ENCODE measurements at regions not wholly inside any gene's neighbourhood (a gene's known extent, or its start where the extent isn't known, plus 50 kb on each side); places are given as distances from the start of the nearest gene placed in this dataset.

- Histone ChIP-seq H3K9ac (ENCODE audit: low read depth, low read length) (no peak overlapping the region), H3K4ac (ENCODE audit: low read depth, low read length) (no peak overlapping the region)
These were observed 403.7 kb downstream of the SOX2 start for GRCh38 chr3:182115328-182116015.

More at GRCh38 chr3:182115328-182116015, 403.7 kb downstream of the SOX2 start:
- no CpG with 5 or more reads among the region's 1 CpG for WGBS, 2 experiments (ENCODE audit: extremely low coverage in 2 of 2, insufficient read length in 1 of 2)
- TF ChIP-seq CTCF (conservative IDR thresholded peaks at IDR 0.05; ENCODE audit: low read depth, low read length) (no peak), RFX5 (IDR thresholded peaks at IDR 0.05; ENCODE audit: low read depth, low read length) (no peak), BHLHE40 (IDR thresholded peaks at IDR 0.05; ENCODE audit: low read depth, low read length) (no peak), CEBPB (IDR thresholded peaks at IDR 0.05; ENCODE audit: low read depth, low read length) (no peak), CHD1 (IDR thresholded peaks at IDR 0.05; ENCODE audit: low read depth, low read length) (no peak), RCOR1 (IDR thresholded peaks at IDR 0.05; ENCODE audit: insufficient replicate concordance, low read length) (no peak), FOS (IDR thresholded peaks at IDR 0.05; ENCODE audit: low read depth, low read length) (no peak), MXI1 (IDR thresholded peaks at IDR 0.05; ENCODE audit: borderline replicate concordance, low read depth, low read length) (no peak), NFE2L2 (IDR thresholded peaks at IDR 0.05; ENCODE audit: low read depth, low read length) (no peak), SMC3 (IDR thresholded peaks at IDR 0.05; ENCODE audit: low read depth, low read length) (no peak), POLR2A (IDR thresholded peaks at IDR 0.05; ENCODE audit: low read depth, low read length) (no peak)
- CTCF ChIA-PET: no interaction called here
- H2BK20ac ChIP-seq (ENCODE audit: low read depth, low read length): no peak overlapping the region
- H4K91ac ChIP-seq (ENCODE audit: insufficient read depth, low read depth, low read length): no peak overlapping the region
- no TSS peak for BruUV-seq (replicated peaks)
- dilution Hi-C loops (cut with HindIII; ENCODE audit: low sequenced_read_pairs, unreplicated experiment) (no loop called here), in situ Hi-C loops (cut with MboI; ENCODE audit: low sequenced_read_pairs) (no loop called here), intact Hi-C loops (cut with micrococcal nuclease) (no loop called here)
- H3K9me3 ChIP-seq (ENCODE audit: control insufficient read depth, insufficient read depth, low read length): peaks cover 11% of the 10 kb centered on the region
- no peak overlapping the region for H2BK120ac ChIP-seq (ENCODE audit: low read depth, low read length)
- no peaks in the 10 kb centered on the region for H3K36me3 ChIP-seq (ENCODE audit: control insufficient read depth, insufficient read depth, low read length)
- no peak overlapping the region for H3K56ac ChIP-seq (ENCODE audit: extremely low read depth, insufficient read depth, low read length)
- no peak overlapping the region for H3K18ac ChIP-seq (ENCODE audit: low read depth, low read length)
- no peak overlapping the region for H3K4me3 ChIP-seq (ENCODE audit: insufficient read depth, low read depth, low read length)
- H4K20me1 ChIP-seq (ENCODE audit: insufficient read depth, low read length): no peaks in the 10 kb centered on the region
- H2AK9ac ChIP-seq (replicated peaks; ENCODE audit: low read depth, low read length, poor library complexity): no peak overlapping the region
- no peak for ATAC-seq (ENCODE audit: low read depth)
- H2AK5ac ChIP-seq (ENCODE audit: low read depth, low read length): no peak overlapping the region
- H2BK5ac ChIP-seq (ENCODE audit: low read depth, low read length, poor library complexity, severe bottlenecking): no peak overlapping the region
- no peak for DNase-seq
- no peak overlapping the region for H3K4me2 ChIP-seq (ENCODE audit: low read depth, low read length)
- H3K4me1 ChIP-seq (ENCODE audit: control insufficient read depth, insufficient read depth, low read length): no peaks in the 10 kb centered on the region
- H3K27me3 ChIP-seq (ENCODE audit: control insufficient read depth, insufficient read depth, low read length): no peaks in the 10 kb centered on the region
- H3K14ac ChIP-seq (replicated peaks; ENCODE audit: low read depth, low read length): no peak overlapping the region
- H4K5ac ChIP-seq (ENCODE audit: low read depth, low read length): no peak overlapping the region
- H3K27ac ChIP-seq (ENCODE audit: insufficient read depth, low read length): no peak overlapping the region
- no peak overlapping the region for H2BK15ac ChIP-seq (ENCODE audit: low read depth, low read length)
- POLR2A ChIA-PET (ENCODE audit: unreplicated experiment): no interaction called here
- no peaks in the 10 kb centered on the region for H3K9me1 ChIP-seq (ENCODE audit: insufficient read depth, low read length)
- no peak overlapping the region for H3K23ac ChIP-seq (ENCODE audit: low read depth, low read length)
- no peaks in the 10 kb centered on the region for H3K79me1 ChIP-seq (ENCODE audit: low read depth in 1 of 2, low read length in 2 of 2)
- H2AFZ ChIP-seq (replicated peaks; ENCODE audit: low read length, poor library complexity): no peak overlapping the region
- no peak overlapping the region for H4K8ac ChIP-seq (ENCODE audit: low read depth in 2 of 2, low read length in 2 of 2)
